Keratinocyte (primary cell): ENCODE measurements at regions not wholly inside any gene's neighbourhood (a gene's known extent, or its start where the extent isn't known, plus 50 kb on each side); places are given as distances from the start of the nearest gene placed in this dataset.

Experiments
- DNase-seq: peaks from one replicate; pipeline ENCODE4 v3.0.0-alpha.2; 2011; ENCODE audit warnings: low read depth, missing footprints, low spot score
- FAIRE-seq: peaks from 2 replicates; lab custom pipeline; 2011; peaks lifted over from hg19 to GRCh38; lab: Jason Lieb, UNC
- H2AFZ ChIP-seq: 2 replicates; pipeline ENCODE4 v1.6.0; 2012; ENCODE audit warnings: low read length, control low read depth, inconsistent platforms; ENCODE audit not compliant: control insufficient read depth
- H3K27ac ChIP-seq: 2 replicates; pipeline ENCODE4 v1.5.1; 2011; ENCODE audit warnings: low read length; ENCODE audit not compliant: control insufficient read depth, insufficient read depth
- H3K27me3 ChIP-seq: 3 replicates; pipeline ENCODE4 v1.6.0; 2011; ENCODE audit warnings: low read length; ENCODE audit not compliant: control insufficient read depth, insufficient read depth; ENCODE audit errors: extremely low read depth
- H3K36me3 ChIP-seq, 2 experiments: 2 replicates in 1 of 2; 3 replicates in 1 of 2; pipeline ENCODE4 v1.5.1; 2011; ENCODE audit warnings: low read length in 2 of 2, mild to moderate bottlenecking in 1 of 2; ENCODE audit not compliant: control insufficient read depth in 2 of 2, insufficient read depth in 2 of 2; ENCODE audit errors: extremely low read depth in 1 of 2
- H3K4me1 ChIP-seq: 3 replicates; pipeline ENCODE4 v1.5.1; 2011; ENCODE audit warnings: low read length; ENCODE audit not compliant: control insufficient read depth, insufficient read depth; ENCODE audit errors: extremely low read depth
- H3K4me2 ChIP-seq: 3 replicates; pipeline ENCODE4 v1.6.0; 2011; ENCODE audit warnings: low read depth, low read length; ENCODE audit not compliant: control insufficient read depth, insufficient read depth; ENCODE audit errors: extremely low read depth
- H3K4me3 ChIP-seq, 3 experiments: fragments of 200-600 bp in 1 of 3; sonication (generic) in 1 of 3; 2 replicates in 2 of 3; 3 replicates in 1 of 3; pipeline ENCODE4 v1.5.1; 2011 to 2016; ENCODE audit warnings: low read length in 3 of 3, mild to moderate bottlenecking in 3 of 3, control low read depth in 2 of 3, inconsistent platforms in 1 of 3, low read depth in 1 of 3, mixed read lengths in 1 of 3, mixed run types in 1 of 3, moderate library complexity in 1 of 3; ENCODE audit not compliant: control insufficient read depth in 2 of 3, insufficient read depth in 2 of 3; ENCODE audit errors: extremely low read depth in 1 of 3
- H3K79me2 ChIP-seq: 2 replicates; pipeline ENCODE4 v1.6.0; 2012; ENCODE audit warnings: low read length; ENCODE audit not compliant: control insufficient read depth, insufficient read depth
- H3K9ac ChIP-seq: 3 replicates; pipeline ENCODE4 v1.6.0; 2011; ENCODE audit warnings: low read length; ENCODE audit not compliant: control insufficient read depth, insufficient read depth; ENCODE audit errors: extremely low read depth
- H3K9me1 ChIP-seq: 3 replicates; pipeline ENCODE4 v1.6.0; 2011; ENCODE audit warnings: low read length; ENCODE audit not compliant: control insufficient read depth, insufficient read depth; ENCODE audit errors: extremely low read depth
- H3K9me3 ChIP-seq: 2 replicates; pipeline ENCODE4 v1.5.1; 2012; ENCODE audit warnings: low read depth, low read length; ENCODE audit not compliant: control insufficient read depth
- H4K20me1 ChIP-seq: 3 replicates; pipeline ENCODE4 v1.6.0; 2011; ENCODE audit warnings: low read length; ENCODE audit not compliant: control insufficient read depth, insufficient read depth; ENCODE audit errors: extremely low read depth
- EZH2 ChIP-seq: IDR thresholded peaks from one replicate; pipeline ENCODE4 v1.6.1; 2012; ENCODE audit warnings: inconsistent platforms, mild to moderate bottlenecking, low read length, moderate library complexity
- dilution Hi-C: fragments of 300-500 bp; cut with MboI; formaldehyde crosslinking; loops from one replicate; pipeline ENCODE4 v1.7.0; 2020; ENCODE audit warnings: low sequenced_read_pairs; ENCODE audit not compliant: extremely low pct_ligation_motif_present
- TF ChIP-seq, protein P1 (sequence below), 3 experiments: IDR thresholded peaks in 1 of 3; conservative IDR thresholded peaks in 1 of 3; optimal IDR thresholded peaks in 1 of 3; 2 replicates in 2 of 3; 3 replicates in 1 of 3; pipeline versions ENCODE3 to v1.5.1; 2011; ENCODE audit warnings: low read length in 3 of 3, mild to moderate bottlenecking in 3 of 3, moderate library complexity in 2 of 3, control low read depth in 1 of 3, inconsistent platforms in 1 of 3; ENCODE audit not compliant: insufficient read depth in 2 of 3; ENCODE audit errors: extremely low read depth in 1 of 3

DNA sequence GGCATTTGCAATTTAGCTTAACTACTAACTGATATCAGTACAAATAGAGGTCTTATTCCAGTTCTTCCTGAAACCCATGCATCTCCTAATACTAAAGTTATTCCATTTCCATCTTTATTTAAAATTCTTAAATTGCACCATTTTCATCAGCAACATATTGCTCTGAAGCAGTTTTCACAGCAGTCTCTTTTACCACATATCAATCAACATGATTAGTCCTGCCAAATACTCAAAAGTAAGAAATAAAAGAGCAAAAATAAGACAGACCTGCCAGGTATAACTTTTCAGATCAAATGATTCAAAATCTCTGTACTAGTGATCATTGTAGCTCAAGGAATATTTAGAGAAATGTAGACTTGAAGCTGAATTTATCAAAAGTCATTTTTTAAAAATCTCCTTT is 141.7 kb downstream of the SLITRK1 start:
- H3K4me3 ChIP-seq, result no peak overlapping the region
- DNase-seq, result no peak
- H3K9ac ChIP-seq, result no peak overlapping the region
- no peak for FAIRE-seq
- dilution Hi-C loops, result no loop called here
- H4K20me1 ChIP-seq, result no peaks in the 10 kb centered on the region
- no peak overlapping the region for H3K27ac ChIP-seq
- no peaks in the 10 kb centered on the region for H3K27me3 ChIP-seq
- H3K36me3 ChIP-seq, result no peaks in the 10 kb centered on the region
- no peak for TF ChIP-seq EZH2
- TF ChIP-seq, protein P1, sequence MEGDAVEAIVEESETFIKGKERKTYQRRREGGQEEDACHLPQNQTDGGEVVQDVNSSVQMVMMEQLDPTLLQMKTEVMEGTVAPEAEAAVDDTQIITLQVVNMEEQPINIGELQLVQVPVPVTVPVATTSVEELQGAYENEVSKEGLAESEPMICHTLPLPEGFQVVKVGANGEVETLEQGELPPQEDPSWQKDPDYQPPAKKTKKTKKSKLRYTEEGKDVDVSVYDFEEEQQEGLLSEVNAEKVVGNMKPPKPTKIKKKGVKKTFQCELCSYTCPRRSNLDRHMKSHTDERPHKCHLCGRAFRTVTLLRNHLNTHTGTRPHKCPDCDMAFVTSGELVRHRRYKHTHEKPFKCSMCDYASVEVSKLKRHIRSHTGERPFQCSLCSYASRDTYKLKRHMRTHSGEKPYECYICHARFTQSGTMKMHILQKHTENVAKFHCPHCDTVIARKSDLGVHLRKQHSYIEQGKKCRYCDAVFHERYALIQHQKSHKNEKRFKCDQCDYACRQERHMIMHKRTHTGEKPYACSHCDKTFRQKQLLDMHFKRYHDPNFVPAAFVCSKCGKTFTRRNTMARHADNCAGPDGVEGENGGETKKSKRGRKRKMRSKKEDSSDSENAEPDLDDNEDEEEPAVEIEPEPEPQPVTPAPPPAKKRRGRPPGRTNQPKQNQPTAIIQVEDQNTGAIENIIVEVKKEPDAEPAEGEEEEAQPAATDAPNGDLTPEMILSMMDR (optimal IDR thresholded peaks at IDR 0.05 in 1 of 3, IDR thresholded peaks at IDR 0.05 in 1 of 3, conservative IDR thresholded peaks at IDR 0.05 in 1 of 3; ENCODE audit: extremely low read depth in 1 of 3, insufficient read depth in 2 of 3, low read length in 3 of 3), result no peak
- H3K4me2 ChIP-seq, result no peak overlapping the region
- no peak overlapping the region for H2AFZ ChIP-seq
- no peaks in the 10 kb centered on the region for H3K4me1 ChIP-seq
- H3K9me3 ChIP-seq, result no peaks in the 10 kb centered on the region
- H3K9me1 ChIP-seq, result no peaks in the 10 kb centered on the region
- H3K79me2 ChIP-seq, result no peaks in the 10 kb centered on the region

DNA sequence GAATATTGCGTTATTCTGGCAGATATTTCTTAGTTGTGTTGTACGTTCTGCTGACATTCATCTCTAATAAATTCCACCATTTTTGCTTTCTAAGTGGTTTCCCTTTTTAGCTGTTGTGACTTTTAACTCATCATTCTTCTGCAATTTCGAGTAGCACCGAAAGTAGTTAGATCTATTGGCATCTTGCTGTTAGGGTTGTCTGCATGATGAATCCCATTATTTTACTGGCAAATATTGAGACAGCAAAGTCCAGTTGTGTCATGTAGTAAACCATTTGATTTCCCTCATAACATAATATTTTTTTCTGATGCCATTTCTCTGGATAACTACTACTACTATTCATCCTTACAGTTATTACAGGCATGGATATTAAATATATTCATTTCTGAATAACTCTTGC is 143.9 kb downstream of the SLITRK1 start:
- H2AFZ ChIP-seq, result no peak overlapping the region

More for the DNA sequence above, 143.9 kb downstream of the SLITRK1 start:
- dilution Hi-C loops, result no loop called here
- H3K27ac ChIP-seq, result no peak overlapping the region
- H3K36me3 ChIP-seq, result no peaks in the 10 kb centered on the region
- DNase-seq, result no peak
- no peaks in the 10 kb centered on the region for H4K20me1 ChIP-seq
- no peaks in the 10 kb centered on the region for H3K4me1 ChIP-seq
- H3K4me3 ChIP-seq, result no peak overlapping the region
- H3K27me3 ChIP-seq, result no peaks in the 10 kb centered on the region
- no peaks in the 10 kb centered on the region for H3K79me2 ChIP-seq
- TF ChIP-seq EZH2, result no peak
- TF ChIP-seq, protein P1 (optimal IDR thresholded peaks at IDR 0.05 in 1 of 3, IDR thresholded peaks at IDR 0.05 in 1 of 3, conservative IDR thresholded peaks at IDR 0.05 in 1 of 3; ENCODE audit: extremely low read depth in 1 of 3, insufficient read depth in 2 of 3, low read length in 3 of 3), result no peak
- FAIRE-seq, result no peak
- no peak overlapping the region for H3K4me2 ChIP-seq
- no peaks in the 10 kb centered on the region for H3K9me3 ChIP-seq
- H3K9me1 ChIP-seq, result no peaks in the 10 kb centered on the region
- H3K9ac ChIP-seq, result no peak overlapping the region
